Loucy (cell line): ENCODE measurements at regions not wholly inside any gene's neighbourhood (a gene's known extent, or its start where the extent isn't known, plus 50 kb on each side); places are given as distances from the start of the nearest gene placed in this dataset.

ENCODE experiments used
- H2AFZ ChIP-seq: fragments of 200-600 bp; sonication (generic); 2 replicates; pipeline ENCODE4 v1.6.0; 2016; ENCODE audit warnings: antibody characterized with exemption, mild to moderate bottlenecking, low read length, moderate library complexity
- H3F3A ChIP-seq: fragments of 200-600 bp; 2 replicates; pipeline ENCODE4 v1.6.0; 2016; ENCODE audit warnings: antibody characterized with exemption, low read depth, mild to moderate bottlenecking
- H3K27me3 ChIP-seq: fragments of 200-600 bp; sonication (generic); 2 replicates; pipeline ENCODE4 v1.6.1; 2014; ENCODE audit warnings: low read length, mild to moderate bottlenecking; ENCODE audit not compliant: insufficient read depth, poor library complexity, severe bottlenecking
- H3K36me3 ChIP-seq: fragments of 200-600 bp; sonication (generic); 2 replicates; pipeline ENCODE4 v1.6.1; 2016; ENCODE audit warnings: low read length; ENCODE audit not compliant: insufficient read depth
- H3K4me1 ChIP-seq: fragments of 200-600 bp; sonication (generic); 2 replicates; pipeline ENCODE4 v1.5.1; 2014; ENCODE audit warnings: low read length, mild to moderate bottlenecking; ENCODE audit not compliant: insufficient read depth, poor library complexity, severe bottlenecking
- H3K4me2 ChIP-seq: fragments of 200-600 bp; sonication (generic); 2 replicates; pipeline ENCODE4 v1.6.0; 2014; ENCODE audit warnings: antibody characterized with exemption, low read length, low read depth, mild to moderate bottlenecking; ENCODE audit not compliant: poor library complexity, severe bottlenecking
- H3K4me3 ChIP-seq: fragments of 200-600 bp; sonication (generic); 2 replicates; pipeline ENCODE4 v1.5.1; 2014; ENCODE audit warnings: low read length, mild to moderate bottlenecking, mixed read lengths; ENCODE audit not compliant: poor library complexity, severe bottlenecking
- H3K79me2 ChIP-seq: fragments of 200-600 bp; sonication (generic); 2 replicates; pipeline ENCODE4 v1.6.1; 2014; ENCODE audit warnings: low read length; ENCODE audit not compliant: insufficient read depth
- H3K9ac ChIP-seq: fragments of 200-600 bp; sonication (generic); 2 replicates; pipeline ENCODE4 v1.6.0; 2014; ENCODE audit warnings: mild to moderate bottlenecking, low read depth, low read length, moderate library complexity; ENCODE audit not compliant: poor library complexity, severe bottlenecking
- H3K9me2 ChIP-seq: fragments of 200-600 bp; sonication (generic); replicated peaks from 2 replicates; pipeline ENCODE4 v1.6.1; 2016; ENCODE audit warnings: low read depth, low read length, mixed read lengths
- H3K9me3 ChIP-seq: fragments of 200-600 bp; sonication (generic); 2 replicates; pipeline ENCODE4 v1.6.1; 2014; ENCODE audit warnings: mild to moderate bottlenecking, antibody characterized with exemption, low read length, low read depth; ENCODE audit not compliant: insufficient read depth
- H4K20me1 ChIP-seq: fragments of 200-600 bp; sonication (generic); 2 replicates; pipeline ENCODE4 v1.6.0; 2014; ENCODE audit warnings: antibody characterized with exemption, low read length, mild to moderate bottlenecking; ENCODE audit not compliant: insufficient read depth, poor library complexity, severe bottlenecking
- CTCF ChIP-seq: fragments of 200-600 bp; sonication (generic); conservative IDR thresholded peaks from 2 replicates; pipeline ENCODE4 v1.5.1; 2014; ENCODE audit warnings: mild to moderate bottlenecking, antibody characterized with exemption, low read length
- EZH2phosphoT487 ChIP-seq: fragments of 200-600 bp; IDR thresholded peaks from 2 replicates; pipeline ENCODE4 v1.6.1; 2018; ENCODE audit warnings: antibody characterized with exemption, mild to moderate bottlenecking, moderate library complexity, borderline replicate concordance

GRCh38 chr1:219085988-219086387 is 87.7 kb upstream of the LYPLAL1 start:
- H3K79me2 ChIP-seq, result no peaks in the 10 kb centered on the region
- no peak overlapping the region for H3K4me2 ChIP-seq
- no peaks in the 10 kb centered on the region for H3K9me2 ChIP-seq
- H3K4me1 ChIP-seq, result no peaks in the 10 kb centered on the region
- H3K9ac ChIP-seq, result no peak overlapping the region
- H2AFZ ChIP-seq, result no peak overlapping the region
- no peaks in the 10 kb centered on the region for H4K20me1 ChIP-seq
- no peaks in the 10 kb centered on the region for H3K27me3 ChIP-seq
- no peaks in the 10 kb centered on the region for H3F3A ChIP-seq
- no peak overlapping the region for H3K4me3 ChIP-seq
- H3K9me3 ChIP-seq, result no peaks in the 10 kb centered on the region
- H3K36me3 ChIP-seq, result no peaks in the 10 kb centered on the region
- no peak for TF ChIP-seq EZH2phosphoT487
- TF ChIP-seq CTCF, result no peak

- H3K27me3 ChIP-seq, result no peaks in the 10 kb centered on the region
- H3F3A ChIP-seq, result no peaks in the 10 kb centered on the region
- H3K4me3 ChIP-seq, result no peak overlapping the region
- no peaks in the 10 kb centered on the region for H3K36me3 ChIP-seq
- no peak overlapping the region for H3K4me2 ChIP-seq
- H3K9me2 ChIP-seq, result no peaks in the 10 kb centered on the region
- H4K20me1 ChIP-seq, result no peaks in the 10 kb centered on the region
- no peaks in the 10 kb centered on the region for H3K79me2 ChIP-seq
- H3K9ac ChIP-seq, result no peak overlapping the region
- no peaks in the 10 kb centered on the region for H3K9me3 ChIP-seq
- H3K4me1 ChIP-seq, result no peaks in the 10 kb centered on the region
- TF ChIP-seq CTCF (no peak), EZH2phosphoT487 (no peak)
- H2AFZ ChIP-seq, result no peak overlapping the region
Measured at GRCh38 chr1:219086956-219087469, 86.7 kb upstream of the LYPLAL1 start.

- no peaks in the 10 kb centered on the region for H3K36me3 ChIP-seq
- no peak overlapping the region for H2AFZ ChIP-seq
- H3K4me3 ChIP-seq, result no peak overlapping the region
- H4K20me1 ChIP-seq, result no peaks in the 10 kb centered on the region
- H3K4me1 ChIP-seq, result no peaks in the 10 kb centered on the region
- TF ChIP-seq EZH2phosphoT487, result no peak
- TF ChIP-seq CTCF, result no peak
- H3K9me3 ChIP-seq, result no peaks in the 10 kb centered on the region
- no peaks in the 10 kb centered on the region for H3K9me2 ChIP-seq
- no peak overlapping the region for H3K9ac ChIP-seq
- H3F3A ChIP-seq, result no peaks in the 10 kb centered on the region
- H3K4me2 ChIP-seq, result no peak overlapping the region
- H3K27me3 ChIP-seq, result no peaks in the 10 kb centered on the region
- no peaks in the 10 kb centered on the region for H3K79me2 ChIP-seq
Measured at GRCh38 chr1:219088778-219089557, 84.7 kb upstream of the LYPLAL1 start.
